GM19467 (cell line): ENCODE measurements at regions not wholly inside any gene's neighbourhood (a gene's known extent, or its start where the extent isn't known, plus 50 kb on each side); places are given as distances from the start of the nearest gene placed in this dataset.

Experiments used
- ATAC-seq: cut with Tn5 transposase; IDR thresholded peaks from one replicate; pipeline ENCODE4 v1.9.1; 2021; ENCODE audit warnings: mild to moderate bottlenecking, moderate library complexity; ENCODE audit not compliant: unreplicated experiment

- ATAC-seq = no peak
These were observed 250.5 kb downstream of the GLI2 start for GRCh38 chr2:120985997-120986651.

- no peak for ATAC-seq
These were observed 251.4 kb downstream of the GLI2 start for GRCh38 chr2:120986898-120987650.

DNA sequence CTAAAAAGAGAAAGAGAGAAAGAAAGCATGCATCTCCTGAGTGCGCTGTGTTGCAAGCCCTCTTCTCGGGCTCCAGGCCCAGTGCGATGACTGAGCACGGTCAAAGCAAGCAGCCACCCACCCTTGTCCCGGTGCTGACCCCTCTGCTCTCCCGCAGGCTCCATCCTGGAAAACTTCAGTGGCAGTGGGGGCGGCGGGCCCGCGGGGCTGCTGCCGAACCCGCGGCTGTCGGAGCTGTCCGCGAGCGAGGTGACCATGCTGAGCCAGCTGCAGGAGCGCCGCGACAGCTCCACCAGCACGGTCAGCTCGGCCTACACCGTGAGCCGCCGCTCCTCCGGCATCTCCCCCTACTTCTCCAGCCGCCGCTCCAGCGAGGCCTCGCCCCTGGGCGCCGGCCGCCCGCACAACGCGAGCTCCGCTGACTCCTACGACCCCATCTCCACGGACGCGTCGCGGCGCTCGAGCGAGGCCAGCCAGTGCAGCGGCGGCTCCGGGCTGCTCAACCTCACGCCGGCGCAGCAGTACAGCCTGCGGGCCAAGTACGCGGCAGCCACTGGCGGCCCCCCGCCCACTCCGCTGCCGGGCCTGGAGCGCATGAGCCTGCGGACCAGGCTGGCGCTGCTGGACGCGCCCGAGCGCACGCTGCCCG lies 252.5 kb downstream of the GLI2 start:
- no peak for ATAC-seq

DNA sequence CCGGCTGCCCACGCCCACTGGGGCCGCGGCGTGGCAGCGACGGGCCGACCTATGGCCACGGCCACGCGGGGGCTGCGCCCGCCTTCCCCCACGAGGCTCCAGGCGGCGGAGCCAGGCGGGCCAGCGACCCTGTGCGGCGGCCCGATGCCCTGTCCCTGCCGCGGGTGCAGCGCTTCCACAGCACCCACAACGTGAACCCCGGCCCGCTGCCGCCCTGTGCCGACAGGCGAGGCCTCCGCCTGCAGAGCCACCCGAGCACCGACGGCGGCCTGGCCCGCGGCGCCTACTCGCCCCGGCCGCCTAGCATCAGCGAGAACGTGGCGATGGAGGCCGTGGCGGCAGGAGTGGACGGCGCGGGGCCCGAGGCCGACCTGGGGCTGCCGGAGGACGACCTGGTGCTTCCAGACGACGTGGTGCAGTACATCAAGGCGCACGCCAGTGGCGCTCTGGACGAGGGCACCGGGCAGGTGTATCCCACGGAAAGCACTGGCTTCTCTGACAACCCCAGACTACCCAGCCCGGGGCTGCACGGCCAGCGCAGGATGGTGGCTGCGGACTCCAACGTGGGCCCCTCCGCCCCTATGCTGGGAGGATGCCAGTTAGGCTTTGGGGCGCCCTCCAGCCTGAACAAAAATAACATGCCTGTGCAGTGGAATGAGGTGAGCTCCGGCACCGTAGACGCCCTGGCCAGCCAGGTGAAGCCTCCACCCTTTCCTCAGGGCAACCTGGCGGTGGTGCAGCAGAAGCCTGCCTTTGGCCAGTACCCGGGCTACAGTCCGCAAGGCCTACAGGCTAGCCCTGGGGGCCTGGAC lies 253.2 kb downstream of the GLI2 start:
- no peak for ATAC-seq

DNA sequence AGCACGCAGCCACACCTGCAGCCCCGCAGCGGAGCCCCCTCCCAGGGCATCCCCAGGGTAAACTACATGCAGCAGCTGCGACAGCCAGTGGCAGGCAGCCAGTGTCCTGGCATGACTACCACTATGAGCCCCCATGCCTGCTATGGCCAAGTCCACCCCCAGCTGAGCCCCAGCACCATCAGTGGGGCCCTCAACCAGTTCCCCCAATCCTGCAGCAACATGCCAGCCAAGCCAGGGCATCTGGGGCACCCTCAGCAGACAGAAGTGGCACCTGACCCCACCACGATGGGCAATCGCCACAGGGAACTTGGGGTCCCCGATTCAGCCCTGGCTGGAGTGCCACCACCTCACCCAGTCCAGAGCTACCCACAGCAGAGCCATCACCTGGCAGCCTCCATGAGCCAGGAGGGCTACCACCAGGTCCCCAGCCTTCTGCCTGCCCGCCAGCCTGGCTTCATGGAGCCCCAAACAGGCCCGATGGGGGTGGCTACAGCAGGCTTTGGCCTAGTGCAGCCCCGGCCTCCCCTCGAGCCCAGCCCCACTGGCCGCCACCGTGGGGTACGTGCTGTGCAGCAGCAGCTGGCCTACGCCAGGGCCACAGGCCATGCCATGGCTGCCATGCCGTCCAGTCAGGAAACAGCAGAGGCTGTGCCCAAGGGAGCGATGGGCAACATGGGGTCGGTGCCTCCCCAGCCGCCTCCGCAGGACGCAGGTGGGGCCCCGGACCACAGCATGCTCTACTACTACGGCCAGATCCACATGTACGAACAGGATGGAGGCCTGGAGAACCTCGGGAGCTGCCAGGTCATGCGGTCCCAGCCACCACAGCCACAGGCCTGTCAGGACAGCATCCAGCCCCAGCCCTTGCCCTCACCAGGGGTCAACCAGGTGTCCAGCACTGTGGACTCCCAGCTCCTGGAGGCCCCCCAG lies 254.1 kb downstream of the GLI2 start:
- ATAC-seq = no peak

DNA sequence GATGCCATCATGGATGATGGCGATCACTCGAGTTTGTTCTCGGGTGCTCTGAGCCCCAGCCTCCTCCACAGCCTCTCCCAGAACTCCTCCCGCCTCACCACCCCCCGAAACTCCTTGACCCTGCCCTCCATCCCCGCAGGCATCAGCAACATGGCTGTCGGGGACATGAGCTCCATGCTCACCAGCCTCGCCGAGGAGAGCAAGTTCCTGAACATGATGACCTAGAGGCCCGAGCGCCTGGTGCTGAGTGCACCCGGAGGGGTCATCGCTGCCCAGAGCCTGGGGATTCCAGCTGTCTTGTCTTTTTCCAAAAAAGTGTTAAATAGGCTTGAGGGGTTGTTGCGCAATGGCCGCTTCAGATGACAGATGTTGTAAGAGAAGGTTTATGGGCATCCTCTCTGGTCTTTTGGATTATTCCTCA lies 254.8 kb downstream of the GLI2 start:
- ATAC-seq = no peak

- no peak for ATAC-seq
These were observed 255.8 kb downstream of the GLI2 start for GRCh38 chr2:120991441-120991840.

- no peak for ATAC-seq
These were observed 257.3 kb downstream of the GLI2 start for GRCh38 chr2:120992791-120993555.

- ATAC-seq = no peak
These were observed 258.0 kb downstream of the GLI2 start for GRCh38 chr2:120993661-120994060.

GRCh38 chr2:120994301-120994995 lies 258.8 kb downstream of the GLI2 start:
- ATAC-seq = no peak

- no peak for ATAC-seq
These were observed 259.5 kb downstream of the GLI2 start for GRCh38 chr2:120995152-120995551.

- ATAC-seq = no peak
These were observed 260.1 kb downstream of the GLI2 start for GRCh38 chr2:120995656-120996190.

DNA sequence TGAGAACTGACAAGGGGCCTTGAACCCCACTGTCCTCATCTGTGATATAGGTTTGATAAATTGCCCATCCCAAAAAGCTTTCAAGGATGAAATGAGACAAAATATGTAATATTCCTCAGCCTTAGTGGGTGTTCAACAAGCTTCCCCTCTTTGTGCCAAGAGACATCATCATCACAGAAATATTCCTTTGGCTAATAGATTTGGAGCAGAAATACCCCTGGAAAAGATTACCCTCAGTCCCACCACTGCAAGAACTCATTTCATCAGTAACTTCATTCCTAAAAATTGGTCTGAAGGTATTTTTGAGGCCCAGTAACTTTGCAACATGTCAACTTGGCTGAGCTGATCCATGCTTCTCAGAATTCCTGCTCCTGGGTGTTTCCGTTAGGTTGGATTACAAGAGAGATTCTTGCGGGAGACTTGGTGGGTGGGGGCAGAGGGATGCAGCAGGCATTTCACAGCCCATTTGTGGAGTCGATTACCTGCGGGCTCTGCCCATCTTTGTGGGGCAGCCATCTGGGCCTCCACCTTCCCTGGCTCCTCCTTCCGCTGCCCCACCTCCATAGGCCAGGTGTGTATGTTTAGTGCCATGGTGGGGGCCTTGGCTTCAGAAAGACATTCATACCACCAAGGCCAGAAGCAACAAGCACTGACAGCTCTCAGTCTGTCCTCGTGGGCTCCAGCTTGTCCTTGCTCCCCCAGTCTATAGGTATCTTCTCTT lies 263.9 kb downstream of the GLI2 start:
- ATAC-seq = no peak

DNA sequence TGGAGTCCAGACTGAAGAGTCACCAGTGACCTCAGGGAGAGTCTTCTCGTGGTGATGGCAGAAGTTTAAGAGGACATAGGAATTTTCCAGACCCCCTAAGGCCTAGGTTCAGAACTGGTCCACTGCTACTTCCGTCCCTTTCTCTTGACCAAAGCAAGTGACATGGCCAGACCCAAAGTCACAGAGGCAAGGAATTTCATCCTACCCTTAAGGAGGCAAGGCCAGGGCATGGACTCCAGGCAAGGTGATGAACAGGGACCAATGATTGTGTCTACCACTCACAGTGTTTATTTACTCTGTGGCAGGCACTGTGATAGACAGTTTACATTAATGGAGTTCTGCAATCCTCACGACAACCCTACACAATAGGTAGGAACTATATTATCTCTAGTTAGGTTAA lies 265.1 kb downstream of the GLI2 start:
- no peak for ATAC-seq

DNA sequence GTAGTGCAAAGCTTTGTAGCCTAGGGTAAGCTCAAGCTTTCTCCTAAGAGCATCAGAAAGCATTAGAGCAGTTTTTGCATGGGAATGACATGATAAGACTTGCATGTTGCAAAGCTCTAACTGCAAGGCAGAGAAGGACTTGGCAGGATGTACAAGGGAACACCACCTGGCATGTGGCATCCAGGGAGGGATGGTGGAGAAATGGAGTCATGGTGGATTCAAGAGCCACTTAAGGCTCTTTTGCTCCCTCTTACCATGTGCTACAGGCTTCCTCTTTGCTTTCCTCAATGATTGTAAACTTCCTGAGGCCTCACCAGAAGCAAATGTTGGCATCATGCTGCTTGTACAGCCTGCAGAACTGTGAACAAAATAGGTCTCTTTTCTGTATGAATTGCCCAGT lies 266.0 kb downstream of the GLI2 start:
- ATAC-seq = no peak

- ATAC-seq = no peak
These were observed 266.9 kb downstream of the GLI2 start for GRCh38 chr2:121002597-121002996.

GRCh38 chr2:121003391-121003790 lies 267.7 kb downstream of the GLI2 start:
- ATAC-seq = no peak

- ATAC-seq = no peak
These were observed 268.7 kb downstream of the GLI2 start for GRCh38 chr2:121004359-121004758.
